AG09309 (cell line): ENCODE measurements at regions not wholly inside any gene's neighbourhood (a gene's known extent, or its start where the extent isn't known, plus 50 kb on each side); places are given as distances from the start of the nearest gene placed in this dataset.

Source experiments
- DNase-seq: peaks from one replicate; pipeline ENCODE4 v3.0.0-alpha.2; 2010; ENCODE audit warnings: low read depth
- H3K4me3 ChIP-seq: 2 replicates; pipeline ENCODE4 v1.5.1; 2011; ENCODE audit warnings: mild to moderate bottlenecking, low read depth, low read length, moderate library complexity; ENCODE audit not compliant: control insufficient read depth
- CTCF ChIP-seq: IDR thresholded peaks from 2 replicates; pipeline ENCODE4 v1.5.1; 2011; ENCODE audit warnings: mild to moderate bottlenecking, low read depth, low read length, inconsistent platforms; ENCODE audit not compliant: insufficient read depth, control insufficient read depth; ENCODE audit errors: missing control alignments

- DNase-seq, result no peak
- H3K4me3 ChIP-seq, result no peak overlapping the region
- TF ChIP-seq CTCF, result no peak
Measured at GRCh38 chr2:125885340-125885739, 770.6 kb upstream of the GYPC start.

GRCh38 chr2:125886153-125886552 is 769.8 kb upstream of the GYPC start:
- DNase-seq, result no peak
- no peak for TF ChIP-seq CTCF
- H3K4me3 ChIP-seq, result no peak overlapping the region

GRCh38 chr2:125901278-125901677 is 754.7 kb upstream of the GYPC start:
- no peak for DNase-seq
- TF ChIP-seq CTCF, result no peak
- no peak overlapping the region for H3K4me3 ChIP-seq

GRCh38 chr2:125925891-125926546 is 729.9 kb upstream of the GYPC start:
- no peak for TF ChIP-seq CTCF
- H3K4me3 ChIP-seq, result no peak overlapping the region
- no peak for DNase-seq

- TF ChIP-seq CTCF, result no peak
- no peak for DNase-seq
- H3K4me3 ChIP-seq, result no peak overlapping the region
Measured at GRCh38 chr2:125935559-125935958, 720.4 kb upstream of the GYPC start.

- DNase-seq, result no peak
- TF ChIP-seq CTCF, result no peak
- H3K4me3 ChIP-seq, result no peak overlapping the region
Measured at GRCh38 chr2:125942585-125943424, 713.2 kb upstream of the GYPC start.

GRCh38 chr2:125959047-125959446 is 696.9 kb upstream of the GYPC start:
- DNase-seq, result no peak
- no peak overlapping the region for H3K4me3 ChIP-seq
- TF ChIP-seq CTCF, result no peak
